HG03097 (cell line): ENCODE measurements at regions not wholly inside any gene's neighbourhood (a gene's known extent, or its start where the extent isn't known, plus 50 kb on each side); places are given as distances from the start of the nearest gene placed in this dataset.
"Not testable (repeated sequence)": the region's sequence is repeated elsewhere in the genome, so short reads cannot be mapped to it uniquely, and the experiment has no call there.

Experiments
- ATAC-seq: cut with Tn5 transposase; IDR thresholded peaks from one replicate; pipeline ENCODE4 v1.9.1; 2021; ENCODE audit not compliant: unreplicated experiment, low FRiP score

DNA sequence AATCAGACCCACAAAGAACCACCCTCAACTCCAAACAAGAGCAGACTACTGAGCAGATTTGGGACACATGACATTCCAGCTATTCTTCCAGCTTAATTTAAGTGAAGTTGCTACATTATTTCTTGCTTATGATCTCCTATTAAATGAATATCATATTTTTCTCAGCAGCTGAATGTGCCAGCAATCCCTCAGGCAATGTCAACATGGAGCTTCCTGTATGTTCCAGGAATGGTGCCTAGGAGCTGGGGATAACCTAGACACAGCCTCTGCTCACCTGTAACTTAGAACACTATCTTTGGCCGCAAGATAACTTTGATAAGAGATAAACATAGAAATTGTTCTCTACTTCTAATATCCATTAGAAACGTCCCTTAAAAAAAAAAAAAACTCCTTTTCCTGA, 274.4 kb upstream of the RASGEF1B start:
- ATAC-seq = no peak

DNA sequence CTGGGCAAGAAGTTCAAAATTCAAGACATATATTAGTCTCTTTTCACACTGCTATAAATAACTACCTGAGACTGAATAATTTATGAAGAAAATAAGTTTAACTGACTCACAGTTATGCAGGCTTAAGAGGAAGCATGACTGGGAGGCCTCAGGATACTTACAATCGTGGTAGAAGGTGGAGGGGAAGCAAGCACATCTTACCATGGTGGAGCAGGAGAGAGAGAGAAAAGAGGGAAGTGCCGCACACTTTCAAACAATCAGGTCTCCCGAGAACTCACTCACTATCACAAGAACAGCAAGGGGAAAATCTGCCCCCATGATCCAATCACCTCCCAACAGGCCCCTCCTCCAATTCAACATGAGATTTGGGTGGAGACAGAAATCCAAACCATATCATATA, 273.3 kb upstream of the RASGEF1B start:
- ATAC-seq = no peak

DNA sequence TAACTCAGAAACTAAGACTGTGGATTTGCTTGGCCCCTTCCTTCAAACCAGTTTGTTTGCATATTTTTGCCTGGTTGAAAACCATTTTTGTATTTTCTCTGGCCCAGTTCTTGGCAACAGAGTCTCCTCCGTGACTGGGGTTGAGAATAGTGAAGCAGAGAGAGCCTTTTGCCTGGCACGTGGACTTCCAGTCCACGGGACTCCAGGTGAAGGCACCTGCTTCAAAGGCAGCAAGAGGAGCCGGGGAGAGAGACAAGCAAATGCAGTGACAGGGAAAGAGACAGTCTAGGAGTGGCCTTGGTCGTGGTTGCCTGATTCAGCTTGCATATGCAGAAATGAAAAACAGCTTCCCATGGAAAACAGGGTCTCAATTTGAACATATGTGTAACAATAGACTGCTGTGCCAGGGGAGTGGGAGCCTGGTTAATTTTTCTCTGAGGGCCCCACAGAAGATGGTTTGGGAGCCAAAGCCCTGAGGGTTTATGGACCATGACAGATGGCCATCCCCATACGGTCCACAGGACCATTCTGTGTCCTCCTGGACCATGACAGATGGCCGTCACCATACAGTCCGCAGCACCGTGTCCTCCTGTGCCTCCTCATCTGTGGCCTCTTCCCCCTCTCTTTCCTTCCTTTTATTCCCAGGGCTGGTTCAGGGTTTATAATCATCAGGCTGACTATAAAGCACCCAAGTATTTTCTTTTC, 272.2 kb upstream of the RASGEF1B start:
- ATAC-seq = no peak

DNA sequence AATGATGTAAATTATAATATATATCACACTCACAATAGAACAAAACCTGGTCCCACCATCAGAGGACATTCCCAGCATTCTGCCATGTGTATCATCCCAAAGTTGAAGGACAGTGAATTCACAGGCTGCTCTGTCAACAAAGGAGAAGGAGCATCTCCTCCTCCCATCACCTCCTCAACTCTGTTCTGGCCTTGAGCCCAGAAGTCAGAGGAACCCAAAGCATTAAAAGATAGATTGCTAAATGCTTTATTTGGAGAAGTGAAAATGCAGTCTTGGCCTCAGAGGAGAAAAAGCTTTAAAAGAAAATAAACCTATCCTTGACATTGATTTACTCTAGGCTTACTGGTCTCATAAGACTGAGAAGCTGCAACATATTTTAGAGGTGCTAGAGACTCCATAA, 268.8 kb upstream of the RASGEF1B start:
- no peak for ATAC-seq

DNA sequence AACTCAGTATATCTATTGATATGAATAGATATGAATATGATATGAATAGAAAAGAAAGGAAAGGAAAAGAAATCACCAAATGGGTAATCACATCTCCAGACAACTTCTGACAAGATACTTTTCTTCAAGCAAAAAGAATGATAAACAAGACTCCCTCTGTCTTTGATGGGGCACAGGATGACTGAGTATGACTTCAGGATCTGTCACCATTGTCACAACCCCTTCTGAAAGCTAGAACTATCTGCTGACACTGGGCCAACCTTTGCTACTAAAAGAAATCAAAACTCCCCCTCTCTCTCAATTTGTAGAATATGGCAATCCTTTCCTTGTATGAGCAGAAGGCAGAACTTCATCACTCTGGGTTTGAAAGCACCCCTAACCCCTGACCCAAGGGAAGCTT, 267.2 kb upstream of the RASGEF1B start:
- ATAC-seq = no peak

DNA sequence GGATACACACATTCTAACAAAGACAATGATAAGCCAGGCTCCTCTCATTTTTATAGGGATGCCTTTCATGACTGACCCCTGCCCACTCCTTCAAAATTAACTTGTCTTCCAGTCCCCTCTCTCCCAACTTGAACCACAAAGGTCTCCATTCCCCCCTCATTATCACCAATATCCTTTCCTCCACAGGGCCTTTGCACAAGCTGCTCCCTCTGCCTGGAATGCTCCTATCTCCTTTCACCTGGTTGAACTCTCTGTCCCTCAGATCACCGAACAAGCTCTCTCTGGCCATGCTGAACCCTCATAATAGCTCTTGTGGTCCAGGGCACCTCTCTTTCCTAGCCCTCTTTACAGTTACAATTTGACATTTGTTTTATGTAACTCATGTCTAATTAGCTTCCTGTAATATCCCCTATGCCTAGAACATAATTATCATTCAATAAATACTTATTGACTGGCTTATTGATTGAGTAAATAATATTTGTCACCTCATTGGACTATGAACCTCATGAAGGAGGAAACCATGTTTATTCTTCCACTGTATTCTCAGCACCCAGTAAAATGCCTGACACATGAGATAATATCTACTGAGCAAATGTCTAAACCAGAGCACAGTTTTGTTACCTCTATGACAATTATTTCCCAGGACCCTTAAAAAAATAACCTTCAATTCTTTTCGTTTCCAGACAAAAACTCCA, 266.3 kb upstream of the RASGEF1B start:
- no peak for ATAC-seq

DNA sequence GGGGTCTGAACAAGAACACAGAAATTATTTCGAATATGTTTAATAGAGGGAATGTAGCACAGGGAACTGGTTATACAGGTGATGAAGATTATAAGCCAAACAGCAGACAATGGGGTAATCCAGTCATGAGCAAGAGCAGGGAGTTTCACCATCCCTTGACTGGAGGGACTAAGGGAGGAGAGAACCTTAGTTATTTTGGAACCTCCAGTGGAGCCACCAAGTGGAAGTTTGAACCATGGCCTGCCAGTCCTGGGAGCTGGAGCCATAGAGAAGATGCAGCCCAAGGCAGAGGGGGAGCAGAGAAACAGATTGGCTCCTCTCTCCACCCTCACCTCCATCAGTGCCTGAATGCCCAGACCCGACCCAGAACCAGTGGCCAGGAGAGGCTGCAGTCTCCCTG, 264.6 kb upstream of the RASGEF1B start:
- ATAC-seq = no peak

DNA sequence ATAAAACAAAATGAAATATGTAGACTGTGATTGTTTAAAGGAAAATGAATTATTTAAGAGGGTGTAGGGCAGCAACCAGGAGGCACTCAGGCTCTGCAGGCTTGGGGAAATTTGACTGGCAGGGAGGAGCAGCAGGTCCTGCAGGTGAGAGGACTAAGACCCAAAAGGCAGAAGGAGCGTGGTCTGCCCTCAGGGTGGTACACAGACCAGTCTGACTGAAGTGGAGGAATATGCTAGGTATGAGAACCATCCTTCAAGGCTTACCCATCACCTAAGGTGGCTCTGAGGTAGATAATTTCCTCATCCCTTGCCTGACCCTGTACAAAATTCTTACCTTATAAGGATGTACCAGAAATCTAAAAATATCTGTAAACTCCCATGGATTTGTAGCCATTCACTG, 261.3 kb upstream of the RASGEF1B start:
- ATAC-seq = no peak

DNA sequence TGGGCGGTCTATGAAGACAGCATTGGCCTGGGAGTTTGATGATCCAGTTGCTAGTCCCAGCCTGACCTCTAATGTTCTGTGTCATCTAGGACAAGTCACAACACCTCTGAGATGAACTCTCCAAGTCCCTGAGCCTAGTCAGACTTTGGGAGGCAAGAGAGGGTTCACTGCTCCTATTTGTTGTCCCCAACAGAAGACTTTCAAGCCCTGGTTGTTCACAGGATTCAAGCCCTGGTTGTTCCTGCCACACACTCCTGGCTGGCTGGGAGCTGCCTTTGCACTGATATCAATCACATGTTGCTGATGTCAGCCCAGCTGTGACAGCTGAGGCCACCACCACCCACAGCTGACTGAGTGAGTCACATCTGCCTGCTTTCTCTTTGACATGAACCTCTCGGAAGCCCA, 253.2 kb upstream of the RASGEF1B start:
- ATAC-seq = peak; percentile 92

DNA sequence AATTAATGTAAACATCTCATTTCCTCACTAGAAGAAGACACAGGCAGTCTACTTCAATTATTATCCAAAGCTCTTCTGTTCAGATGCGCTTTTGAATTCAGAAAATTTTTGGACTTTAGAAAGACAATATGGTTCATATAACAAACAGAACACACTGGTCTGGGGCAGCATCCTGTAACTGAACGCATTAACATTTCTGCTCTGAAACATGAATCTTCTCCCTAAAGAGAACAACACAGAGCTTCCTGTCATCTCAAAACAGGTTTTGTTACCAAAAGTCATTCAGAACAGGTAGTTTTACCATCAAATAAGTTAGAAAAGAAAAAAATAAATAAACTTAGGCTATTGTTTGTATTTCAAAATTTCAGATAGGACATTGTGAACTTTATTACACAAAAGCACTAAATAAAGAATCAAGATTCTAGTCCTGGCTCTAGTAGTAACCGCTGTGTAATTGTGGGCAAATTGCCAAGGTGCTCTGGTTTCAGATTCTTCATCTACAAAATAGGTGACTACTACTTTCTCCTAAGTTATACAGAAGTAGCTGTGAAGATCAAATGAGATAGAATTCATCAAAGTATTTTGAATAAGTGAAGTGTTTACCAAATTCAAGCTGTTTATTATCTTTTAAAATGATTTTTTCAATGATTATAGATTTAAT, 252.3 kb upstream of the RASGEF1B start:
- ATAC-seq = no peak

DNA sequence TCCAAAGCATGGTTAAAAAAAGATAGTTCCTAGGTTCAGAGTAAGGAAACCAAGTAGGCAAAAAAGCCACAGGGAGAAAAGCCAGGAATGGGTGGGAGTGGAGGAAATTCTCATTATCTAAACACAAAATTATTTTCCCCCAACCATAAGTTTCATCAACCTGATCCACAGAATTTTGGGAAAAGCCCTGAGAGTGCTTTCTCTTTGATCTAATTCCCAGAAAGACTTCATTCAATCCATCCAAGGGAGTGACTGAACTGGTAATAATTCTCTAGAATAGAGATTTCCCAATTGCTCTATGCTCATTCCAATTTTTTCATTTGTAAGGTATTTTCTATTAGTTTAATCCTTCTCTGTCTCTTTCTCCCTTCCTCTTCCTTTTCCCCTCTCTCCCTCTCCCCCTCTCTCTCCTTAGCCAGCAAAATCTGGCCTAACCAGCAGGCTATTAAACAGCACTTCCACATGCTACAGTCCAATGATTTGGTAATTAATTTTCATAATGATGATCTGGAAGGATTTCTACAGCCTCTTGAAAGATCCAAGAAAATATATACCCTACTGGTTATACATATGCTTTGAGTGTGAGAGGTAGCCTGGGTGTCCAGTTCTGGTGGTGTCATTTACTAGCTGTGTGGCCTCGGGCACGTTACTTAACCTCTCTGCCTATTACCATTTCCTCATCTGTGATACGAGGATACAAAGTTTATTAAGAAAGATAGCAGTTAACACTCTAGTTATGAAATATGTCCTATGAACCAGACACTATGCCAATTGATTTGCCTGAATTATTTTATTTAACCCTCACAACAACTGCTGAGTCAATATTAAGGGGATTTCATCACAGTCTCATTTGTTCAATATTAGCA, 251.5 kb upstream of the RASGEF1B start:
- ATAC-seq = no peak

DNA sequence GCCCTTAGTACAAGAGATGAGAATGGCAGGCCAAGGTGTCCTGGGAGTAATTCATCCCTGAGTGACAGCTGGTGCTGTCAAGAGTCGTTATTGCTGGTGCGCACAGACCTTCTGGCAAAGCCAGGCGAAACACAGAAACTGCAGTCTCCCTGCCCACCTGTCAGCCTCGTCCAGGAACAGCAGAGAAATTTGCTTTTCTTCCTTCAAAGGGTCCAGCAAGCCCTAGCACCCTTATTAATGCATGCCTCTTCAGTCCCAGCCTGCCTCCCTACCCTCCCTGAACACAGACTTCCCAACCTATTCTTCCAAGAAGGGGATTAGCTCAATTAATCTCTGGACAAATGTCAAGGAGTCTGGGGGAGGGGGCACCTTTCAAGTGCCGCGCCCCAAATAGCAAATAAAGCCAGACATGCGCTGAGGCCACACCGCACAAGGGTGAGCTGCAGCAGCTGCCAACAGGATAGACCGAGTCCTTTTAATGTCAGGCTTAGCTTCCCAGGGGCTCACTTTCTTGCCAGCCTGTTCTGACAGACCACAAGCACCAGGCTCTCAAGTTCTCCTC, 250.7 kb upstream of the RASGEF1B start:
- ATAC-seq = no peak

DNA sequence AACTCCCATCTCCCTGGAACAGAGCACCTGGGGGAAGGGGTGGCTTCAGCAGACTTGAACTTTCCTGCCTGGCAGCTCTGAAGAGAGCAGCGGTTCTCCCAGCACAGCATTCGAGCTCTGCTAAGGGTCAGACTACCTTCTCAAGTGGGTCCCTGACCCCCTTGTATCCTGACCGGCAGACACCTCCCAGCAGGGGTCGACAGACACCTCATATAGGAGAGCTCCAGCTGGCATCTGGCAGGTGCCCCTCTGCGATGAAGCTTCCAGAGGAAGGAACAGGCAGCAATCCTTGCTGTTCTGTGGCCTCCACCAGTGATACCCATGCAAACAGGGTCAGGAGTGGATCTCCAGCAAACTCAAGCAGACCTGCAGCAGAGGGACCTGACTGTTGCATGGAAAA, 244.1 kb upstream of the RASGEF1B start:
- ATAC-seq = no peak

DNA sequence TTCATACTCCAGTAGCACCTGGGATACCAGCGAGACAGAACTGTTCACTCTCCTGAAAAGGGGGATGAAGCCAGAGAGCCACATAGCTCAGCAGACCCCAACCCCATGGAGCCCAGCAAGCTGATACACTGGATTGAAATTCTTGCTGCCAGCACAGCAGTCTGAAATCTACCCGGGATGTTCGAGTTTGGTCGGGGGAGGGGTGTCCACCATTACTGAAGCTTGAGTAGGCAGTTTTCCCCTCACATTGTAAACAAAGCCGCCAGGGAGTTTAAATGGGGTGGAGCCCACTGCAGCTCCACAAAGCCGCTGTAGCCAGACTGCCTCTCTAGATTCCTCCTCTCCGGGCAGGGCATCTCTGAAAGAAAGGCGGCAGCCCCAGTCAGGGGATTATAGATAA, 243.7 kb upstream of the RASGEF1B start:
- ATAC-seq = not testable (repeated sequence)

DNA sequence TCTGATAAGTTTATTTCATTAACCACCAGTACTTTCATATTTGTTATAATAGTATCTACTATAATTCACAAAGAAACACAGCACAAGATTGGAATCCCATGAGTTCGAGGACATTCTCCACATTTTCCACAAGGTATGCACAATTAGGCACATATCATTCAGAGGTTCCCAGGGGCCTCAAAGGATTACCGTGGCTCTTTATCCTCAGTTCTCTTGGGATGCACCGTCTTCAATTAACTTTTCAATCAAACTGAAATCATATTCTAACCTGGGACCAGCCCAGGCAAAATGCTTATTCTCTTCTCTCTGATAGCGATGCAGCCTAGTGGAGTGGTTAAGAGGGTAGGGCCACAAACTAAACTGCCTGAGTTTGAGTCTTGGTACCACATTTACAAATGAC, 242.6 kb upstream of the RASGEF1B start:
- no peak for ATAC-seq

DNA sequence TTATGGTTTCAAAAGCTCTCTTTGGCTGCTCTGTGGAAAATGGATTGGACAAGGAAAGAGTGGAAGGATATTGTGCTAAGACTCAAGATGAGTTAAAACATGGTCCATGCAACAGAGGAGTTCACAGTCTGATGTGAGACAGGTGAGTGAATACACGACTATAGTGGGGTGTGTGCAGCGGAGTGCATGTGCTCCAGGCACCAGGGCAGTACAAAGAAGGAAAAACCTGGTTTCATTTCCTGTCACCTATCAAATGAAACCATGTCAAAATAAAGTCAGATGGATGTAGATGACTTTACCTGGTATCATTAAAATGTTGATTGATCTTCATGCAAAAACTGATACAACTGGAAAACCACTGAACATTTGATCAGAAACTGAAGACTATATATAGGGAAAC, 241.0 kb upstream of the RASGEF1B start:
- ATAC-seq = no peak

DNA sequence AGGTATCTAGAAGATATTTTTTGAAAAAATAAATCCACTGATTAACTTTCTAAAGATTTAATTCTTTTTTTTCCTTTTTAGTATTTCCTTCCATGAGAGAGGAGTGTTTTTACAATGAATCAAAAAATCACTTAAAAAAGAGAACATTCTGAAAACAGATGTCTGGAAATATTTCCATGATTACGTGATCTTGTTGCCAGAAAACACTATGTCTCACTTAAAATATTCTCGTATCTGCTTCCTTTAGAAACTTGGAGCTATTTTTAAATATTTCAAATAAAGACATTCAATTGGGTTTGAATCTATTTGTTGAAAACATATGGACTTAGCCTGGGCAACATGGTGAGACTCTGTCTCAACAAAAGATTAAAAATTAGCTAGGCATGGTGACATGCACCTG, 232.8 kb upstream of the RASGEF1B start:
- no peak for ATAC-seq

DNA sequence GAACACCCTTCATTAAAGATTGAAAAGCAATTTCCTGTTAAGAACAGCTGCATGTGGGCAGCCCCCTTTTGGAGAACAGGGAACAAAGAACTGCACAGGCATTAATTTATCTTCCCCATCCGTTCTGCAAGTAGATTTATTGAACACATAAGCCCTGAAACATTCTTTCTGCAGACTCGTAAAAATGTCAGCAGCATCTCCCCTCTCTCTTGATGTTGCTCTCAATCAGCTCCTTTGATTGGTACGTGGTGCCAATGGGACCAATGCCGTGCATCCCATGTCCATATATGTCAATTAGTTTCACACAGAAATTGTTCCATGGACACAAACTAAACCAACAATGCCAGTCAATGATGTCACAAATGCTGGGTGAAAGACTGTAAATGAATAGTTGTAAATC, 228.5 kb upstream of the RASGEF1B start:
- ATAC-seq = no peak

DNA sequence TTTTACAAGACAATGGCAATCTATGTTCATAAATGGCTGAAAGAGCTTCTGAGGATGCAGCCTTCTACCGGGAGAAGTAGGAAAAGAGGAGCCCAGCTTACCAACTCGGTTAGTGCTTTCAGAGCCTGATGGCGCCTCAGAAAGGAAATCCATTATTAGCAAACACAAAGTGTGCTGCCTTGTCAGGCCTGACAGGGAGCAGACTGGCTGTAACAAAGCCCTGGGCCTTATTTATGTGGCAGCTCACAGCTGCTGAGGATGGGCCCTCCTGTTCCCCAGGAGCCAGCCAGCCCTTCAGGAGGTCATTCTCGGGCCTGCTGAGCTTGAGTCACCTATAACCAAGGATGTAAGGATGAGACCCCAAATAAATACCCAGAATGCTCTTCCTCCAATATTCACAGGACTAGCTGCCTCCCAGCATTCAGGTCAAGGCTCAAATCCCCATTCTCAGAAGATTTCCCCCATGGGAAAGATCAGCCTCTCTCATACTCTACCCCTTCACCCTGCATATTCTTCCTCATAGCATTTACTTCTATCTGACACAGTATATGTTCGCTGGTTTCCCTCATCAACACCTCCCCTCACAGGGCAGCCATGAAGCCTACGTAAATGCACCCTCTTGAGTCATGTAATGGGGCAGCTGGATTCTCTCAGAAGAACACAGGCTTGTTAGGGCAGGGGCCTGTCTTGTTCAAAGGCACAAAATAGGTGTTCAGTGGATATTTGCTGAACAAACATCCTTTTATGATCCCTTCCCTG, 227.0 kb upstream of the RASGEF1B start:
- ATAC-seq = no peak
